Uterus (tissue), 3 donors: ENCODE measurements at regions not wholly inside any gene's neighbourhood (a gene's known extent, or its start where the extent isn't known, plus 50 kb on each side); places are given as distances from the start of the nearest gene placed in this dataset.

ENCODE experiments used
- DNase-seq, 2 donors: peaks; one replicate each; pipeline ENCODE4 v3.0.0-alpha.2; 2019 to 2020
- H3K27ac ChIP-seq, 2 donors: fragments of 200-600 bp; sonication (generic); 1 replicate in 1 of 2; 2 replicates in 1 of 2; pipeline ENCODE4 v1.5.1; 2016 to 2018
- H3K27me3 ChIP-seq, 2 donors: fragments of 200-600 bp; sonication (generic); one replicate each; pipeline ENCODE4 v1.5.1; 2018 to 2019; ENCODE audit warnings: control low read depth in 1 of 2
- H3K36me3 ChIP-seq, 2 donors: fragments of 200-600 bp; sonication (generic); one replicate each; pipeline ENCODE4 v1.5.1; 2019; ENCODE audit warnings: control low read depth in 1 of 2
- H3K4me1 ChIP-seq, 2 donors: fragments of 200-600 bp; sonication (generic); one replicate each; pipeline ENCODE4 v1.5.1; 2018 to 2019; ENCODE audit warnings: control low read depth in 1 of 2
- H3K4me3 ChIP-seq, 2 donors: fragments of 200-600 bp; sonication (generic); 1 replicate in 1 of 2; 2 replicates in 1 of 2; pipeline ENCODE4 v1.5.1; 2018 to 2019; ENCODE audit warnings: mild to moderate bottlenecking in 1 of 2
- H3K9me3 ChIP-seq, 2 donors: fragments of 200-600 bp; sonication (generic); one replicate each; pipeline ENCODE4 v1.5.1; 2019; ENCODE audit warnings: control low read depth in 1 of 2
- CTCF ChIP-seq, 4 experiments: fragments of 200-600 bp in 2 of 4; fragments of 450-650 bp in 2 of 4; sonication (generic) in 2 of 4; IDR thresholded peaks; one replicate each; pipeline ENCODE4 v1.5.1; 2016 to 2019; ENCODE audit warnings: antibody characterized with exemption in 4 of 4, mild to moderate bottlenecking in 2 of 4, moderate library complexity in 1 of 4
- POLR2A ChIP-seq, 2 donors: fragments of 450-650 bp; IDR thresholded peaks; one replicate each; pipeline ENCODE4 v1.6.1; 2016; ENCODE audit warnings: antibody characterized with exemption in 2 of 2, mild to moderate bottlenecking in 1 of 2, moderate library complexity in 1 of 2
- intact Hi-C: fragments of 100-400 bp; cut with DNase I; formaldehyde crosslinking; loops from one replicate; pipeline ENCODE4 v1.15.1; 2023; ENCODE audit warnings: low total_unique reads
- donor health status: DM: yes; HTN: yes; CAD: no.

DNA sequence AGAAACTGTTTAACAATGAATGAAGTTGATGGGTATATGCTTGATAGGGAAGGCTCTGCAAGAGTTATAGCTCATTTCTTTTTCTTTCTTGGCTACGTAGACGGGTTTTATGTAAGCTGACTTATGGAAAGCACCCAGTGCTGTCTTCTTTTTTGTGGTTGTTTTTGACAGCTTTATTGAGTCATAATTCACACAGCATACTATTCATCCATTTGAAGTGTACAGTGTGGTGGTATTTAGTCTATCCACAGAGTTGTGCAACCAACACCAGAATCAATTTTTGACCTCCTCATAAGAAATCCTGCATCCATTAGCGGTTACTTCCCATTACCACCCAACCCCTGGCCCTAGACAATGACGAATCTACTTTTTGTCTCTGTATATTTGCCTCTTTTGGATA, 240.6 kb upstream of the KIAA1217 start:
- intact Hi-C loops = no loop called here
- TF ChIP-seq POLR2A (IDR thresholded peaks at IDR 0.05) = no peak
- no peak for TF ChIP-seq CTCF (IDR thresholded peaks at IDR 0.05)
- H3K27ac ChIP-seq = no peak overlapping the region
- H3K36me3 ChIP-seq = no peaks in the 10 kb centered on the region
- H3K9me3 ChIP-seq = no peaks in the 10 kb centered on the region
- no peak for DNase-seq
- H3K4me3 ChIP-seq = no peak overlapping the region
- no peaks in the 10 kb centered on the region for H3K27me3 ChIP-seq
- H3K4me1 ChIP-seq = no peaks in the 10 kb centered on the region

GRCh38 chr10:23974746-23975272, 234.1 kb upstream of the KIAA1217 start:
- Histone ChIP-seq H3K4me3 (no peak overlapping the region), H3K36me3 (no peaks in the 10 kb centered on the region), H3K4me1 (no peaks in the 10 kb centered on the region), H3K27ac (no peak overlapping the region), H3K9me3 (no peaks in the 10 kb centered on the region), H3K27me3 (no peaks in the 10 kb centered on the region)
- no peak for DNase-seq
- intact Hi-C loops = no loop called here
- no peak for TF ChIP-seq POLR2A (IDR thresholded peaks at IDR 0.05)
- no peak for TF ChIP-seq CTCF (IDR thresholded peaks at IDR 0.05)

- DNase-seq = no peak
- Histone ChIP-seq H3K4me3 (no peak overlapping the region), H3K4me1 (no peaks in the 10 kb centered on the region), H3K36me3 (no peaks in the 10 kb centered on the region), H3K9me3 (no peaks in the 10 kb centered on the region), H3K27me3 (no peaks in the 10 kb centered on the region), H3K27ac (no peak overlapping the region)
- intact Hi-C loops = no loop called here
- TF ChIP-seq POLR2A (IDR thresholded peaks at IDR 0.05) (no peak), CTCF (IDR thresholded peaks at IDR 0.05) (no peak)
These were observed 233.5 kb upstream of the KIAA1217 start for GRCh38 chr10:23975431-23975830.

- no peaks in the 10 kb centered on the region for H3K9me3 ChIP-seq
- H3K27me3 ChIP-seq = no peaks in the 10 kb centered on the region
- H3K36me3 ChIP-seq = no peaks in the 10 kb centered on the region
- TF ChIP-seq POLR2A (IDR thresholded peaks at IDR 0.05) (no peak), CTCF (IDR thresholded peaks at IDR 0.05) (no peak)
- H3K4me3 ChIP-seq = no peak overlapping the region
- no peak overlapping the region for H3K27ac ChIP-seq
- no peaks in the 10 kb centered on the region for H3K4me1 ChIP-seq
- no peak for DNase-seq
- intact Hi-C loops = no loop called here
These were observed 232.7 kb upstream of the KIAA1217 start for GRCh38 chr10:23976275-23976674.

GRCh38 chr10:23978317-23978716, 230.6 kb upstream of the KIAA1217 start:
- Histone ChIP-seq H3K27ac (no peak overlapping the region), H3K27me3 (no peaks in the 10 kb centered on the region), H3K36me3 (no peaks in the 10 kb centered on the region), H3K4me3 (no peak overlapping the region), H3K4me1 (no peaks in the 10 kb centered on the region), H3K9me3 (no peaks in the 10 kb centered on the region)
- TF ChIP-seq POLR2A (IDR thresholded peaks at IDR 0.05) (no peak), CTCF (IDR thresholded peaks at IDR 0.05) (no peak)
- DNase-seq = no peak
- intact Hi-C loops = no loop called here
